ENCODE measurements at regions not wholly inside any gene's neighbourhood (a gene's known extent, or its start where the extent isn't known, plus 50 kb on each side); places are given as distances from the start of the nearest gene placed in this dataset.
"Not testable (repeated sequence)": the region's sequence is repeated elsewhere in the genome, so short reads cannot be mapped to it uniquely, and the experiment has no call there.

GRCh38 chr1:91148641-91149069 lies 126.8 kb upstream of the ZNF644 start:
- DNase-seq: peak; percentile 60 to 84

- DNase-seq: no peak
These were observed 120.0 kb upstream of the ZNF644 start for GRCh38 chr1:91141858-91142257.

GRCh38 chr1:91138959-91139358 lies 117.1 kb upstream of the ZNF644 start:
- no peak for DNase-seq

GRCh38 chr1:91137173-91137852 lies 115.5 kb upstream of the ZNF644 start:
- DNase-seq: no peak

GRCh38 chr1:91135799-91136198 lies 114.0 kb upstream of the ZNF644 start:
- DNase-seq: no peak

- DNase-seq: no peak
These were observed 111.4 kb upstream of the ZNF644 start for GRCh38 chr1:91133248-91133647.

GRCh38 chr1:91130256-91130985 lies 108.6 kb upstream of the ZNF644 start:
- no peak for DNase-seq

- DNase-seq: no peak
These were observed 107.6 kb upstream of the ZNF644 start for GRCh38 chr1:91129458-91129857.

- DNase-seq: no peak
These were observed 107.2 kb upstream of the ZNF644 start for GRCh38 chr1:91129017-91129416.

- no peak for DNase-seq
These were observed 103.2 kb upstream of the ZNF644 start for GRCh38 chr1:91124989-91125417.

- no peak for DNase-seq
These were observed 102.6 kb upstream of the ZNF644 start for GRCh38 chr1:91124290-91124985.

- no peak for DNase-seq
These were observed 101.9 kb upstream of the ZNF644 start for GRCh38 chr1:91123773-91124172.

- DNase-seq: no peak
These were observed 101.5 kb upstream of the ZNF644 start for GRCh38 chr1:91123319-91123718.

- DNase-seq: no peak
These were observed 100.4 kb upstream of the ZNF644 start for GRCh38 chr1:91122106-91122717.

GRCh38 chr1:91121366-91121765 lies 99.5 kb upstream of the ZNF644 start:
- DNase-seq: no peak

- DNase-seq: no peak
These were observed 99.1 kb upstream of the ZNF644 start for GRCh38 chr1:91120936-91121335.

GRCh38 chr1:91120421-91120820 lies 98.6 kb upstream of the ZNF644 start:
- no peak for DNase-seq

- no peak for DNase-seq
These were observed 82.9 kb upstream of the ZNF644 start for GRCh38 chr1:91104712-91105111.

- no peak for DNase-seq
These were observed 79.5 kb upstream of the ZNF644 start for GRCh38 chr1:91101328-91101727.

GRCh38 chr1:91099746-91100621 lies 78.1 kb upstream of the ZNF644 start:
- no peak for DNase-seq

- peak in 1 of 2 experiments; percentile 41 for DNase-seq
These were observed 76.6 kb upstream of the ZNF644 start for GRCh38 chr1:91098299-91098906.

- DNase-seq: not testable (repeated sequence)
These were observed 73.5 kb upstream of the ZNF644 start for GRCh38 chr1:91095321-91095720.
